Thymus (tissue), 11 donors: ENCODE measurements at regions not wholly inside any gene's neighbourhood (a gene's known extent, or its start where the extent isn't known, plus 50 kb on each side); places are given as distances from the start of the nearest gene placed in this dataset.

Experiments
- DNase-seq, 9 donors: peaks; one replicate each; pipeline ENCODE4 v3.0.0-alpha.2; 2013; ENCODE audit warnings: low spot score in 9 of 9, low read depth in 6 of 9, missing footprints in 1 of 9
- H3K27ac ChIP-seq, 2 donors: one replicate each; pipeline ENCODE4 v1.5.1; 2013; ENCODE audit warnings: control low read depth in 1 of 2, low read depth in 1 of 2, low read length in 1 of 2, mild to moderate bottlenecking in 1 of 2, moderate library complexity in 1 of 2
- H3K27me3 ChIP-seq, 2 donors: one replicate each; pipeline ENCODE4 v1.5.1; 2013; ENCODE audit warnings: low read length in 1 of 2; ENCODE audit not compliant: control insufficient read depth in 2 of 2, insufficient read depth in 1 of 2
- H3K36me3 ChIP-seq, 2 donors: one replicate each; pipeline ENCODE4 v1.5.1; 2013; ENCODE audit warnings: low read length in 1 of 2, mild to moderate bottlenecking in 1 of 2, moderate library complexity in 1 of 2; ENCODE audit not compliant: control insufficient read depth in 2 of 2, insufficient read depth in 2 of 2
- H3K4me1 ChIP-seq, 2 donors: one replicate each; pipeline ENCODE4 v1.5.1; 2013; ENCODE audit warnings: low read length in 2 of 2; ENCODE audit not compliant: control insufficient read depth in 2 of 2, insufficient read depth in 2 of 2
- H3K4me3 ChIP-seq, 2 donors: one replicate each; pipeline ENCODE4 v1.5.1; 2013; ENCODE audit warnings: low read length in 2 of 2, control low read depth in 1 of 2, mild to moderate bottlenecking in 1 of 2
- H3K9me3 ChIP-seq, 2 donors: one replicate each; pipeline ENCODE4 v1.5.1; 2013; ENCODE audit warnings: low read length in 1 of 2, mild to moderate bottlenecking in 1 of 2; ENCODE audit not compliant: control insufficient read depth in 2 of 2, insufficient read depth in 1 of 2
- WGBS: extraction: QIAGEN DNeasy Blood & Tissue Kit; methylation state at CpG from one replicate; pipeline ENCODE4 v1.1.7; 2013; 5-methylcytosine and 5-hydroxymethylcytosine counted together
- donor health status: healthy.

DNA sequence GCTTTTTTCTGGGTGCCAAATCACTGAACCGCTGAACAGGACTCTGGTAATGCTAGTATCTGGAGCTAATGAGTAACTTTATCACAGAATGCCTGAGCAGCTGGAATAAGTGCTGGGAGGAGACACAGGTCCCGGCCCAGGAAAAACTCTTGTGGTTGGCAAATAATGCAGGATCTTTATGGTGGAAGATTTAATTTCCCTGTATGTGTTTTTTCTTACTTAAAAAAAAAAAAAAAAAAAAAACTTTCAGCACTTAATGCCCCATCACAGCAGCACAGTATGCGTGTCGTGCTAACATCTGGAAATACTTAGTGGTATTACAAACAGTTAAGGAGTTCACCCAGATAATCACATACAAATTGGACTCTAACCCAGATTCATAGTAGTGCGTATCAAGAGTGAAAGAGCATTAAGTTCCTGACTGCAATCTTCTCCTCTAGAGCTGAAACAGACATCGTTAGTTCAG lies 220.7 kb downstream of the TOMM20 start:
- DNase-seq: no peak
- peaks cover 0 to 16% of the 10 kb centered on the region in 2 donors for H3K4me1 ChIP-seq
- H3K27ac ChIP-seq: no peak overlapping the region
- H3K9me3 ChIP-seq: peaks cover 0 to 3% of the 10 kb centered on the region in 2 donors
- no peak overlapping the region for H3K4me3 ChIP-seq
- no peaks in the 10 kb centered on the region for H3K36me3 ChIP-seq
- H3K27me3 ChIP-seq: no peaks in the 10 kb centered on the region
- WGBS: 94% methylated on average over 6 of the region's 6 CpGs

DNA sequence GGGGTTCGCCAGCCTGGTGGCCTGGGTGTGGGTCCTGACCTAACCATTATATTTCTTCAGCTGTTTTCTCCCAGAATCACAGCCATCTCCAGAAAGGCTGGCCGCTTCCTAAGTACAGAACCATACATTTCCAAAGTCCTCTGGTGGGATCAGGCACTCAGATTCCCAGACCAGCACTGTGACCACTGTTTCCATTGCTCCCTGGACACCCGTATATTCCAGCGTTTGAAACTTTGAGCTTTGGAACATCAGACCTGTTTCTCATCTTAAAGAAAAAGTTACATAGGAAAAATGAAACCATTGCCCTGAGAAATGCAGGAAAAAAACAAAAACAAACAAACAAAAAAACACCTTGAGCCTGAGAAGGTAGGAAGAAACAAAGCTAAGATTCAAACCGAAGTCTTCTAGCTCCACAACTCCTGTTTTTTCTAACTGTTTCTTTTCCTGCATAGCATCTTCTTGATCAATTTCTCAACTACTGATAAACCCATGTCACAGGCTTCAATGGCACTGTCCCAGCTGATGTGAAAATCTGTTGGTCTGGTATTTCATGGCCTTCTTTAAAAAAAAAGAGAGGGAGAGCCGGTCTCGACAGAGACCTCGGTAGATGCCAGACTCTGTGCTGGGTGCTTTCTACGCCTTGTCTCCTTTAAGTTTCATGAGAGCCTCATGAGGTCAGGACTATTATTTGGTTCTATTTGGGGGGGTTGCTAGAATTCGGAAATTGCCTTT lies 221.3 kb downstream of the TOMM20 start:
- no peak for DNase-seq
- Histone ChIP-seq H3K9me3 (no peaks in the 10 kb centered on the region), H3K27me3 (no peaks in the 10 kb centered on the region), H3K36me3 (no peaks in the 10 kb centered on the region), H3K27ac (no peak overlapping the region), H3K4me3 (no peak overlapping the region), H3K4me1 (peaks cover 0 to 10% of the 10 kb centered on the region in 2 donors)
- 96% methylated on average over 10 of the region's 10 CpGs for WGBS

DNA sequence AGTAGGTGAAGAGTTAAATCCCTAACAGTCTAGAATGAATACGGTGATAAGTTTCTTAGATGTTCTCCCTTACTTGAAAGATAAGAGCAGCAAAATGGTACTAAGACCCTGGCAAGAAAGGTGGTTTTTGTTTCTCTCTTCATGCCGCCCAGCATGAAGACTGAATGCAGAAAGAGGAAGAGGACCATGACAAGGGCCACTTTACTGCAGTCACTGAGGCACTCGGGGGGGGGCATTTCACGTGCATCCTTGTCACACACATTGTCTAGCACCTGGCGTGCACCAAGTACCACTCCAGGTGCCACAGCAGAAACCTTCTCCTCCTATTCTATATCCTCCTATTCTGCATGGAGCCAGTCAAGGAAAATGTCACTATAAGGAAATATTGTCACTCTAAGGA lies 222.0 kb downstream of the TOMM20 start:
- H3K27ac ChIP-seq: no peak overlapping the region
- WGBS: 92% methylated on average over 5 of the region's 5 CpGs
- H3K4me1 ChIP-seq: peaks cover 0 to 3% of the 10 kb centered on the region in 2 donors
- no peak overlapping the region for H3K4me3 ChIP-seq
- no peaks in the 10 kb centered on the region for H3K9me3 ChIP-seq
- no peaks in the 10 kb centered on the region for H3K36me3 ChIP-seq
- no peak for DNase-seq
- no peaks in the 10 kb centered on the region for H3K27me3 ChIP-seq

DNA sequence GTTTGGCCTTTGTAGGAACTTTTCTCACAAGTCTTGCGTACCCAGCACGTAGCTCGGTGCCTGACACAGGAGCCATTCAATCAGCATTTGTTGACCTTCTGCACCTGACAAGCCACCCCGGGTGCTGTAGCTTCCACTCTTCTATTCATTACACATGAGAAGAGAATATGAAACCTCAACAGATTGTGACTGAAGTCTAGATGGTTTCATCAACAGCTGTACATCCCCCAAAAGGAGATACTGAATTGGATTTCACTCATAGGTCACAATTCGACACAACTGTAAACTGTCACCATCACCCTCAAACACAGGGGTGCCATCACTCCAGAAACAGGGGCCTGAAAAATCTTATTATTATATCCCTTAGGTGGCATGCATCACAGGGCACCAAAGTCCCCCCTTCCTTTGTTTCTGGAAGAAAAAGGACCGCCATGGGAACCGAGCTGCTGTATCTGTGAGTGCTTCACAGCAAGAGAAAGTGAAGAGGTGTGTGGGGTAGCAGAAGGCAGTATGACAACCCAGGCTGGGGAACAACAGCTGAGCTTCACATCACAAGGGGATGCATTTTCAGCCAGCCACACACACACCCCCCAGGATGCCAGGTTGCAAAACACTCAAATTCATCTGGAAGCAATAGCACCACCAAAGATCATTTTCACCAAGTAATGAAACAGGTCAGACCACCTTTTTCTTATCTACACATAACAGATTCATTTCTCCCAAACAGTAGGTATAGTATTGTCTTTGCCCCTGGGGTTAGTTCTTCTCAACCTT lies 225.7 kb downstream of the TOMM20 start:
- H3K4me1 ChIP-seq: peaks cover 0 to 19% of the 10 kb centered on the region in 2 donors
- H3K27ac ChIP-seq: no peak overlapping the region
- DNase-seq: no peak
- H3K4me3 ChIP-seq: no peak overlapping the region
- H3K9me3 ChIP-seq: no peaks in the 10 kb centered on the region
- WGBS: 97% methylated on average over 7 of the region's 7 CpGs
- no peaks in the 10 kb centered on the region for H3K27me3 ChIP-seq
- H3K36me3 ChIP-seq: no peaks in the 10 kb centered on the region

DNA sequence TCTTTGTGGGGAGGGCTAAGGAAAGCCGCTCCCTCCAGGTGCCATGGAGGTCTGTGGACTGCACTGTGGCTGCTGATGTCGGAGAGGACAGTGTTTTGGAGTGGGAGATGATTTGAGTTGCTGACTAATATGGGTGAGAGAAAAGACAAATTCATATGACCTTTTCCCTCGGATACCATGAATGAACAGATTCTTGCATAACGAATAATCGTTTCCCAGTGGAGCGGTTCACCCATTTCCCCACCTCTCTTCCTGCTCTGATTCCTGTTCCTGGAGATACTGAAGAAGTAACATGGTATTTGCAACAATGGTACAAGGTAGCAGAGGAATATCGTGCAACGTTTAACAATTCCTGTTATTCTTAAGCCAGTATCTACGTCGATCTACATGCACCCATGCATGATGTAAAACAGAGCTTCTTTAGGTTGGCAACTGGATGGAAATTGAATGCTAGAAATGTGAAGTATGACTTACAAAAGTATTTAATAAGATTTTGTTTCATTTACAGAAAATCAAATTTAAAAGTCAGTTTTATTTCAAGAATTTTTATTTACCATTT lies 227.1 kb downstream of the TOMM20 start:
- H3K27me3 ChIP-seq: no peaks in the 10 kb centered on the region
- no peak overlapping the region for H3K27ac ChIP-seq
- H3K36me3 ChIP-seq: no peaks in the 10 kb centered on the region
- no peak overlapping the region for H3K4me3 ChIP-seq
- DNase-seq: no peak
- H3K9me3 ChIP-seq: peaks cover 0 to 5% of the 10 kb centered on the region in 2 donors
- H3K4me1 ChIP-seq: peaks cover 0 to 31% of the 10 kb centered on the region in 2 donors
- 96% methylated on average over 10 of the region's 10 CpGs for WGBS

DNA sequence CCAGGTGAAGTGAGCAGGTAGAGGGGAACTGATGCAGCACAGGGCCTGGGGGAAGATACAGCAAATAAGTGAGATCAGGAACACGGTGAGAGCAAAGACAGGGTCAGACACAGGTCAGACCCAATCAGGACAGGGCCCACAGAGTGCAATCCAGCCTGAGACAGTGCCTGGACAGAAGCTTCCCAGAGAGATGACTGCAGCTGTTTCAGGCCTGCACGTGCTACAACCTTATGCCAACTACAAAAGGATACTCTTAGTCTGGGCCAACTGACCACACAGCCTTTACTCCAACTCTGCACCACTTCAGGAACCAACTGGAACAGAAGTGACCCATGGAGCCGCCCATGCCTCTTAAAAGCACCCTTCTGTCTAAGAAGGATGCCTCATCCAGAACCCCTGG lies 228.0 kb downstream of the TOMM20 start:
- Histone ChIP-seq H3K36me3 (no peaks in the 10 kb centered on the region), H3K27ac (no peak overlapping the region), H3K4me3 (no peak overlapping the region), H3K9me3 (peaks cover 0 to 5% of the 10 kb centered on the region in 2 donors), H3K27me3 (no peaks in the 10 kb centered on the region), H3K4me1 (peaks cover 0 to 36% of the 10 kb centered on the region in 2 donors)
- 97% methylated on average over 3 of the region's 3 CpGs for WGBS
- no peak for DNase-seq

DNA sequence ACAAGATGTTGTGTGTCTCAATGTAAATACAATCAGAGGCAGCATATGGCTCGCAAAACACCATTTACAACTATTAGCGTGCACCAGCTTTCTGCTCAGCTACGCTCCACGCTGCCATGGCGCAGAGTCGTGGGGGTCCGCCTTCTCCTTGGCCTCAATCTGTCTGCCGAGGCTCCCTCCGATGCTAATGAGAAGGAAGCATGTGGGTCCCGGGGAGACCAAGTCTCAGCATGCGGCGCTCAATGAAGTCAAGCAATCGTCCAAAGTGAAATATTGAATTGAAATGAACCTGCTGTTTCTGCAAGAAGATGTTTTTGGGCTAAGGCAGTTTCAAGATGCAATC lies 228.9 kb downstream of the TOMM20 start:
- Histone ChIP-seq H3K9me3 (peaks cover 0 to 5% of the 10 kb centered on the region in 2 donors), H3K4me1 (peaks cover 0 to 40% of the 10 kb centered on the region in 2 donors), H3K4me3 (no peak overlapping the region), H3K27me3 (no peaks in the 10 kb centered on the region), H3K27ac (no peak overlapping the region), H3K36me3 (no peaks in the 10 kb centered on the region)
- WGBS: 97% methylated on average over 13 of the region's 13 CpGs
- DNase-seq: no peak

DNA sequence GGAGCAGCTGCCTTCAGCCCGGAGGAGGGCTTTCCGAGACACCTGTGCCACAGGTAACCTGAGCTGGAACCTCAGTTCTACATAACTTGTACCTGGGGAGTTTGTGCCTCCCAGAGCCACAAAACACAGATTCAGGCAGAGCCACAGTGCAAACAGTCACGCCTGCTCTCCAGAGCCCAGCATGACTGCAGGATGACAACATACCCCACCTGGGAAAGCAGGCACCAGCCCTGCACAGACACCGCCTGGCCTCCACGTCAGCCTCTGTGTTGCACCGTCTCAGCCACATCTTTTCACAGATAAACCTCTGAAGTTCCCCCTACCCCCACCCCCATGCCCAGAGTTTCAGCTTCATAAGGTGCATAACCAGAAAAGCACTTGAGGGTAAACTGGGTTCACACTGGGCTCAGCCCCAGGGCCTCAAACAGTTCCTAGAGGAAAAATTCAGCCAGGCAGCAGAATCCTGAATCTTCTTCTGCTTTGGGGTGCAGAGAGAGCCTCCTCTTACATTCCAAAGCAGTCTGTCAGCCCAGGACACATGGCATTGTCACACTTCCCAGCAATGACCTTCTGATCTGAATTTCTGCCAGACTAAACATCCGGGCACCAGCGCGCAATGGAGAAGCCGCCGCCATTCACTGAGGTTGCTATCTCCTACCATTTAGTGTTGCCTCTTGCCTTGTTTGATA lies 229.5 kb downstream of the TOMM20 start:
- H3K27me3 ChIP-seq: no peaks in the 10 kb centered on the region
- H3K36me3 ChIP-seq: no peaks in the 10 kb centered on the region
- peak in 7 of 9 donors; percentile 29 to 76 (median 55) for DNase-seq
- peaks cover 0 to 5% of the 10 kb centered on the region in 2 donors for H3K9me3 ChIP-seq
- H3K4me1 ChIP-seq: peaks cover 4 to 44% of the 10 kb centered on the region in 2 donors
- no peak overlapping the region for H3K27ac ChIP-seq
- no peak overlapping the region for H3K4me3 ChIP-seq
- WGBS: 62% methylated on average over 11 of the region's 11 CpGs
